Astrocyte of the spinal cord (primary cell): ENCODE measurements at regions not wholly inside any gene's neighbourhood (a gene's known extent, or its start where the extent isn't known, plus 50 kb on each side); places are given as distances from the start of the nearest gene placed in this dataset.

ENCODE experiments used
- DNase-seq: peaks from one replicate; pipeline ENCODE4 v3.0.0; 2011; ENCODE audit warnings: low read depth, low spot score
- H3K4me3 ChIP-seq: 2 replicates; pipeline ENCODE4 v1.5.1; 2011; ENCODE audit warnings: low read depth, mild to moderate bottlenecking, low read length, moderate library complexity
- in situ Hi-C: cut with HindIII; loops from 2 replicates; pipeline ENCODE4 v1.10.0; 2017; ENCODE audit warnings: low sequenced_read_pairs
- TF ChIP-seq, protein P1 (sequence below): IDR thresholded peaks from 2 replicates; pipeline ENCODE4 v1.5.1; 2012; ENCODE audit warnings: low read depth, mild to moderate bottlenecking, low read length, inconsistent platforms

DNA sequence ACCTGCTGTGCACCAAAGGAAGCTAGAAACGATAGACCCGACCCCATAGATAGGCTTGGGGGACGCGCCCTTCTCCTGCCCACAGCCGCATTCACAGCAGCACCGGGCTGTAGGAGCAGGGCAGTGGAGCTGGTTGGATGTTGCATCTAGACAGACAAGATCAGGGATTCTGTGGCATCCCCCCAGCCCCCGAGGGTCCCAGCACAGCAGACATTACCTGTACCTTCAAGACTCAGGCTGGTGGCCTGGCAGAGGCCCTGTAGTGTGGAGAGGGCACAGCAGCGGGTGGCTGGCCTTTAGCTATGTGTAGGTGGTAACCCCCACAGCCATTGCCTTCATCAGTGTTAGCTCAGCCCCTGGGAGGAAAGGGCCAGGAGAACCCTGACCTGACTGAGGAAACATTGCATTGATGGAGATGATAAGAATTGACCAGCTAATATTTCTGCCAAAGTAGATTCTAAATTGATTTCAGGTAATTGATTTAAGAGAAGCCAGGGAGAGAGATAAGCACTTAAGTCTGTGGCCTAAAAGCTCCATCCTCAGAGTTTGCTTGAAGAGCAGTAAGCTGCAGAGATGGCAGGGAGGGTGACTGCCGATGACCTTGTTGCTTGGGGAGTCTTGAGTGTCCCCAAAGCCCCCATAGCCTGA is 269.4 kb downstream of the TLE3 start:
- in situ Hi-C loops, result no loop called here
- no peak overlapping the region for H3K4me3 ChIP-seq
- no peak for DNase-seq
- TF ChIP-seq, protein P1, sequence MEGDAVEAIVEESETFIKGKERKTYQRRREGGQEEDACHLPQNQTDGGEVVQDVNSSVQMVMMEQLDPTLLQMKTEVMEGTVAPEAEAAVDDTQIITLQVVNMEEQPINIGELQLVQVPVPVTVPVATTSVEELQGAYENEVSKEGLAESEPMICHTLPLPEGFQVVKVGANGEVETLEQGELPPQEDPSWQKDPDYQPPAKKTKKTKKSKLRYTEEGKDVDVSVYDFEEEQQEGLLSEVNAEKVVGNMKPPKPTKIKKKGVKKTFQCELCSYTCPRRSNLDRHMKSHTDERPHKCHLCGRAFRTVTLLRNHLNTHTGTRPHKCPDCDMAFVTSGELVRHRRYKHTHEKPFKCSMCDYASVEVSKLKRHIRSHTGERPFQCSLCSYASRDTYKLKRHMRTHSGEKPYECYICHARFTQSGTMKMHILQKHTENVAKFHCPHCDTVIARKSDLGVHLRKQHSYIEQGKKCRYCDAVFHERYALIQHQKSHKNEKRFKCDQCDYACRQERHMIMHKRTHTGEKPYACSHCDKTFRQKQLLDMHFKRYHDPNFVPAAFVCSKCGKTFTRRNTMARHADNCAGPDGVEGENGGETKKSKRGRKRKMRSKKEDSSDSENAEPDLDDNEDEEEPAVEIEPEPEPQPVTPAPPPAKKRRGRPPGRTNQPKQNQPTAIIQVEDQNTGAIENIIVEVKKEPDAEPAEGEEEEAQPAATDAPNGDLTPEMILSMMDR, result no peak

DNA sequence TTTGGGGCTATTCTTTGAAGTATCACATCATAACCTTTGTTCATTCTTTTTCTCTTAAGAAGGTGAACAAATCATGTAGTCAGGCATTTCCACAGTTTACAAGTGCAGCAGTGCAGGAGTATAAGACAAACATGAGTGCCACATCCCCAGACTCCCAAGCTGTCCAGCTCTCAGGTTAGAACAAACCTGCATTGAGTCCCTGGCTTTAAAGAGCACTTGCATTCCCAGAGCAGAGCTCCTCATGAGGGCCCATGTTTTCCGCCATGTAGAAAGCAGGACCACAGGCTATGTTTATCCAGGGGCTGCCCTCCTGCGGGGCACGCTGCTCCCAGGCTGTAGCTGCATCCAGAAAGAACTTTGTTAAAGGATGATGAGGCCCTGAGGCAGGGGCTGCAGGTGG is 267.7 kb downstream of the TLE3 start:
- in situ Hi-C loops, result no loop called here
- TF ChIP-seq, protein P1, result no peak
- no peak overlapping the region for H3K4me3 ChIP-seq
- no peak for DNase-seq

DNA sequence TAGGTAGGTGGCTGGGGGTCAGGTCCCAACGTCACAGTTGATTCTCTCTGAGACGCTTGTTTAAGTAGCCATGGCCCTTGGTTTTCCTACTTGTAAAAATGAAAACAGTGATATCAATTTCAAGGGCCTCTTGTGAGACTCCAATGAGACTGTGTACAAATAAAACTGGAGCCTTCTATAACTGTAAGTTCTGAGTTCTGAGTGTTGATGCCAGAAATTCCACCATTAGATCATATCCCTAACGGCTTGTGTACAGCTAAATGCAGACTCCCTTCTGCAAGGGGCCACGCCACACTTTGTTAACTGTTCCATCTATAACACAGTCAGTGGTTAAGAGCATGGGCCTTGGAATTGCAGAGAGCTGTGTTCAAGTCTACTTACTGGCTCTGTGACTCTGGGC is 267.3 kb downstream of the TLE3 start:
- no peak overlapping the region for H3K4me3 ChIP-seq
- in situ Hi-C loops, result no loop called here
- DNase-seq, result no peak
- TF ChIP-seq, protein P1, result no peak

DNA sequence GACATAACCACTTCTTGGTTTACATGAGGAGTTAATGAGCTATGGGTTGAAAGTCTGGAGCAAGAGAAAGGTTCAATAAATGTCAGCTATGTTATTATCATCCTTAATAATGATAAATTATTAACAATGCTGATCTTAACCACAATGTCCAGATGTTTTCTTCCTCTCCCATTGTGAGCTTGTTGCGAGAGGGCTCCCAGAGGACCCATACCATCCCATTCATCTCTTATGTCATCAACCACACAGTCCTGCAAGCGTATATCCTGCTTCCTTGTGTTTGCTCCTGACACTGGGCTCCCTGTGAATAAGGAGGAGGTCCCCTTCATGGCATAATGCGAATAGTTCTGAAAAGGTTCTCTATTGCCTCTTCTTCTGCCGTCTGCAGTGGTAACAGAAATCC is 266.8 kb downstream of the TLE3 start:
- TF ChIP-seq, protein P1, result no peak
- H3K4me3 ChIP-seq, result no peak overlapping the region
- no peak for DNase-seq
- in situ Hi-C loops, result no loop called here

DNA sequence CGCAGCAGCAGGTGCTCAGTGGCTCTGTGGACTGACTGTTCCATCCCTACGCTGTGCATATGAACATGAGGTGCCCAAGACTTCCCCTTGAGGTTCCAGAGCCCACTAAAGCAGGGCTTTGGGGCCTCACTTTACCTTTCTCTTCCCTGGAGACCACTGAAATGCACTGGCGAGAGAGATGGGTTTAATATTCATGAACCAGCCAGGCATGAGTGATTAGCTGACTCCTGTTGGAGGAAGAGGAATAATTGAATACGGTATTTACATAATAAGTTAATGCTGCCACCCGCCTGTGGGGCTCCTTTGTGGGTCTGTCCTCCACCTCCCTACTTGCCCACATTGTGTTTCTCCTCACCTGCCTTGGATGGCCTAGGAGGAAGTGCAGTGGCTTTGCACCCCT is 263.4 kb downstream of the TLE3 start:
- in situ Hi-C loops, result no loop called here
- TF ChIP-seq, protein P1, result no peak
- no peak for DNase-seq
- no peak overlapping the region for H3K4me3 ChIP-seq

DNA sequence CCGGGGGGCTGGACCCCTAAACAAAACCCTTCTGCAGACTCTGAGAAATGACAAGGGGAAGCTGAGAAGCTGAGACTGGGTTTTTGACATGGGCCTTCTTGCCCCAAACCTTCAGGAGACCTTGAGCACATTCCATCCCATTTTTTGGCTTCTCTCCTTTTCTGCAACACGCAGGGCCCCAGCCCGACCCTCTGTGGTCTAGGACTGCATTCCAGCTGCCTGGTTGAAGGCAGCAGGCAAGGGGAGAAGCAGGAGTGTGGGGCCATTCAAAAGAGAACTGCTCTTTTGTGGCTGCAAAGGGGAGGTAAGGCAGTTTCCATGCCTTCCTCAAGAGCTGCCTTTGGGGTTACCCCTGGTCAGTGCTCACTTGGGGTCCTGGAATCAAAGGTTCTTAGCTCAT is 263.0 kb downstream of the TLE3 start:
- TF ChIP-seq, protein P1, result no peak
- no peak for DNase-seq
- no peak overlapping the region for H3K4me3 ChIP-seq
- in situ Hi-C loops, result no loop called here
